ENCODE measurements at regions not wholly inside any gene's neighbourhood (a gene's known extent, or its start where the extent isn't known, plus 50 kb on each side); places are given as distances from the start of the nearest gene placed in this dataset.
"Not testable (repeated sequence)": the region's sequence is repeated elsewhere in the genome, so short reads cannot be mapped to it uniquely, and the experiment has no call there.

GRCh38 chr5:41995193-41995592 lies 70.1 kb downstream of the FBXO4 start:
- DNase-seq (ENCODE audit: low spot score): no peak

DNA sequence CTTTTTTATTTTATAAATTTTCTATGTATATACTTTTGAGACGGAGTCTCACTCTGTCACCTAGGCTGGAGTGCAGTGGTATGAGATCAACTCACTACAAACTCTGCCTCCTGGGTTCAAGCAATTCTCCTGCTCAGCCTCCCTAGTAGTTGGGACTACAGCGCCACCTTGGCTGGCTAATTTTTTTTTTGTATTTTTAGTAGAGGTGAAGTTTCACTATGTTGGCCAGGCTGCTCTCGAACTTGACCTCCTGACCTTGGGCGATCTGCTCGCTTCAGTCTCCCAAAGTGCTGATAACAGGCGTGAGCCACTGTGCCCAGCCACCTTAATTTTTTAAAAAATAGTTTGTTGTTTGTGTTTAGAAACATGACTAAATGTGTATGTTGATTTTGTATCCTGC lies 76.6 kb downstream of the FBXO4 start:
- DNase-seq (ENCODE audit: low spot score): no peak

GRCh38 chr5:42003852-42004251 lies 78.8 kb downstream of the FBXO4 start:
- DNase-seq (ENCODE audit: low spot score): not testable (repeated sequence)

DNA sequence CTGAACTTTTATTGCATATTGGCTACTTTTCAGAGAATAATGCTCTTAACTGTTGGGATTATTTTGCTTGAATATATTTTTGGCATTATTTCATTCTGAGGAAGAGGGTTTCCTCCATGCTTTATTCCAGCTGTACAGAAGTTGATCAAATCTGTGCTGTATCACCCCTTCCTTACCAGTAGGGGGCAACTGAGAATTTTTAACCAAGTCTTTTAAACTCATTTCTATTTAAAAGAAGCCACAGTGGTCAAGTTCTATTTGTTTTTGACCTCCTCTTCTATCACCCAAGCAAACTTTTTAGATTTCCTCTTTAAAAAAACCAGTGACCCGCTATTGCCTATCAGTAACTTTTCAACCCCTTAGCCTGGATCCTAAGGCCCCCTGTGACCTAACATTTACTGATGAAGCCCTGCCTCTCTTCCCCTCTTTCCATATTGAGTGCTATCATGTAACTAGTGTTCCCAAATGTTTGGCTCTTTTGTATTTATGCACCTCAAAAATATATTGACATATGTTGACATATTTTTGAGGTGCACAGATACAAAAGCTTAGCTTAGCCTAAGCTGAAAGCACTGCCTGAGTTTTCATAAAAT lies 80.6 kb downstream of the FBXO4 start:
- DNase-seq (ENCODE audit: low spot score): no peak

DNA sequence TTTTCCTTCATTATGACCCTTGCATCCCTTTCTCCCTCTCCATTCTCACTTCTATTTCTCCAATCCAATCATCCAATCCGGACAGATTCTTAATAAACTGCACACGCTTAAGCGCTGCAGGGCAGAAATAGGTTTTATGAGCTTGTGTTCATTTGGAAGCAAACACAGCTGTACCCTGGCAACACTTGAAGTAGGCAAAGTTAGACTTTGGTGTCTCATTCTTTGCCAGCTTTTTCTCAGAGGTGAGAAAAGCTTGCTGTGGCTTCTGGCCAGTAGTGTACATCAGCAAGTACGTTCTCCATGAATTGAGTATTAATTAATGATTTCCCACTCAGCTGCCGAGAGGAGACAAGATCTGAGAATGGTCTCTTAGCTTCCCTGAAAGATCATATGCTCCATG lies 88.5 kb downstream of the FBXO4 start:
- DNase-seq (ENCODE audit: low spot score): no peak

GRCh38 chr5:42015254-42015653 lies 90.2 kb downstream of the FBXO4 start:
- DNase-seq (ENCODE audit: low spot score): no peak

DNA sequence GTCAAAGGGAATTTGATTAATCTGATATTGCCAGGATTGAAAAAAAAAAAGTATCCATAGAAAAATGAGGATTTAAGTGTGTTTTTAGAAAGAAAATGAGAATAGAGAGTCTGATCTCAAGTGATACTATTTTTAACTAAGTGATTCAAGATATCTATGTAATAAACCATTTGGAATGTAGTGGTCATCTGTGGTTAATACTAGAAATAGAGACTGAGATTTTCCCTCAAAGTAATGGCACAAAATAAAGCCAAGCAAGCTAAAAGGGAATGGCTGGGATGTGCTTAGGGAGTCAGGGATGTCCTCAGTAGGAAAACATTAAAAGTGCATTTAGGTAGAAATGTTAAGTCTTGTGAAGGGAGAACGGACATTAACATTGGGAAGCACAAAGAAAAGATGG lies 90.6 kb downstream of the FBXO4 start:
- DNase-seq (ENCODE audit: low spot score): no peak

GRCh38 chr5:42020788-42021530 lies 95.9 kb downstream of the FBXO4 start:
- no peak for DNase-seq (ENCODE audit: low spot score)

DNA sequence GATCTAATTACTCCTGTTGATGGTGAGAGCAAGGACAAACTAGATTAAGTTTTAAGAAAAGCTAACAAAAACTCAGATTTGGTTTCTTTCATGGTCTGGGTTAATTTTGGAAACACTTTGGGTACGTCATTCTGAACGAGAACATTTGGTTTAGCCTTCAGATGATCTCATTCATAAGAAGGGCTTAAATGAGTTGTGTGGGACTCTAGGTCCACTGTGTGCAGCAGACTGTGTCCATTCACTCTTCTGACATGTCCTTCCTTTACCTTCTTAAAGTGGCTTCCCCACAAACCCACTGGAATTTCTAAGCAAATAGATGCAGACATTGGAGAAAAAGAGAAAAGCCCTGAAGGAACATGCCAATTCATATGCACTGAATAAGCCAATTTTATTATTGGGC lies 96.8 kb downstream of the FBXO4 start:
- no peak for DNase-seq (ENCODE audit: low spot score)

- DNase-seq (ENCODE audit: low spot score): no peak
Measured at GRCh38 chr5:42022383-42022972, 97.4 kb downstream of the FBXO4 start.

DNA sequence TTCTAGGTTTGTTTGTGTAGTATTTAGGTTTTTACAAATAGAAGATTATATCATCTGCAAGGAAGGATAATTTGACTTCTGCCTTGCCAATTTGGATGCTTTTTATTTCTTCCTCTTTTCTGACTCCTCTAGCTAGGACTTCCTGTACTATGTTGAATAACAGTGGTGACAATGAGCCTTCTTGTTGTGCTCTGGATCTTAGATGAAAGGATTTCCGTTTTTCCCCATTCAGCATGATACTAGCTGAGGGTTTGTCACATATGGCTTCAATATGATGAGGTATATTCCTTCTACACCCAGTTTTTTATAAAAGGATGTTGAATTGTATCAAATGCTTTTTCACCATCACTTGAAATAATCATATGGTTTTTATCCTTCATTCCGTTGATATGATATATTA lies 101.4 kb downstream of the FBXO4 start:
- no peak for DNase-seq (ENCODE audit: low spot score)

- DNase-seq (ENCODE audit: low spot score): no peak
Measured at GRCh38 chr5:42032137-42032536, 107.1 kb downstream of the FBXO4 start.

- DNase-seq (ENCODE audit: low spot score): no peak
Measured at GRCh38 chr5:42035526-42035925, 110.4 kb downstream of the FBXO4 start.

DNA sequence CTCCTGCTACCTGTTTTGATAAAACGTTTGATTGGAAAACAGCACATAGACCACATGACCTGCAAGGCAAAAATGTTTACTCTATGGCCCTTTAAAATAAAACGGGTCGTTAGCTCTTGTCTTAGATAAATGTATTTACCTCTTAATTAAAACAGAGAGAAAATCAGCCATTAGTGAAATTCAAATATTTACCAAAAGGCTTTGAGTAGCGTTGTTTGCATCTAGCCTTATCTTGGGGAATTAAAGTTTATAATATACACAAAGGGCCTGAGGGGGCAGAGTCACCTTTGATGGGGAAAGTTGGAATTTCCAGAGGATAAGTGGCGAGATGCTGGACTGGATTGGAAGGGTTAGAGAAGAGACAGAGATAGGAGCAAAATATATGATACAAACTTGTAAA lies 111.3 kb downstream of the FBXO4 start:
- DNase-seq (ENCODE audit: low spot score): no peak

GRCh38 chr5:42037379-42037932 lies 112.4 kb downstream of the FBXO4 start:
- DNase-seq (ENCODE audit: low spot score): no peak

DNA sequence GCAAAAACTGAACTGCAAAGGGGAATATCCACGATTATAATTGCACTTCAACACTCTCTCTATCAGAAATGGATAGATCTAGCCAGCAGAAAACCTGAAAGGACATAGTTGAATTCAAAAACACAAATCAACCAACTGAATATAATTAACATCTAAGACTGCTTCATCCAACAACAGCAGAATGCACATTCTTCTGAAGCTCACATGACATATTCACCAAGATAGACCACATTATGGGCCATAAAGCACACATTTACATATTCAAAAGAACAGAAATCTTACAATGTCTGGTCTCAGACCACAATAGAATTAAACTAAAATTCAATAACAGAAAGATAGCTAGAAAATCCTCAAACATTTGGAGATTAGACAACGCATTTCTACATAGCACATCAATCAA lies 118.3 kb downstream of the FBXO4 start:
- no peak for DNase-seq (ENCODE audit: low spot score)

DNA sequence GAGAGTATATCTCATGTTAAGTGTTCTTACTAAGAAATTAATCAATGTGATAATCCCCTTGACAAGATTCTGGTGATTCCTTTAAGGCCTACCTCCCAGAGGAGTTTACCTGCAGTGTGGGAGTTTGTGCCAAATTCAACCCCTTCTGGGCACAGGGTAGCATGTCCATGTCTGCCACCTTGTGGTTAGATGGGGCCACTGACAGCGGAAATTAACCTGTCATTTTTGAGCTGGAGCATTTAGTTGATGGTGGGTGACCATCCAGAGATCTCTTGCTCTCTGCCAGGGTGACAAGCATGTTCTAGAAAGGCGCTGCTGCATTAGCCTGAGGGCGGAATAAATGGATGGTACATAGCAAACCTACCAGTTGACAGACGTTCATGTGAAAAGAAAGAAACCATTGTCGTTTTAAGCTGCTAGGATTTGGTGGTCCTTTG lies 132.2 kb downstream of the FBXO4 start:
- peak; percentile 66 for DNase-seq (ENCODE audit: low spot score)

- DNase-seq (ENCODE audit: low spot score): no peak
Measured at GRCh38 chr5:42059291-42059690, 134.2 kb downstream of the FBXO4 start.

- DNase-seq (ENCODE audit: low spot score): no peak
Measured at GRCh38 chr5:42059778-42060464, 134.8 kb downstream of the FBXO4 start.

DNA sequence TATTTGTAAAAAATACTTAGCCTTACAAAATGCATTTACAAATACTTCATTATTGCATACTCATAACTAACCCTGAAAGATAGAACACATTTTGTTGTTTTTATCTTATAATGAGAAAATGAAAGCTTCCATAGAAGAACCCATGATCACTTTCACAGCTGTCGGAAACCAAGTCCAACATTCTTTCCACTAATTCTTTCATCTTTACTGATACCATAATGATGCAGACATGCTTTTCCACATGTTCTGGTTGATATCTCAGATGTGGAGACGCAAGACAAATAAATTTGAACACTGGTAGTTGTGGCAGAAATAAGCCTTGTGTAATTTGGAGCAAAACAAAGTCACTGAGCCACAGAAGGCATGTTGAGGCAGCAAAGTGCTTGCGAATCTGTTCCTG lies 136.0 kb downstream of the FBXO4 start:
- DNase-seq (ENCODE audit: low spot score): no peak

DNA sequence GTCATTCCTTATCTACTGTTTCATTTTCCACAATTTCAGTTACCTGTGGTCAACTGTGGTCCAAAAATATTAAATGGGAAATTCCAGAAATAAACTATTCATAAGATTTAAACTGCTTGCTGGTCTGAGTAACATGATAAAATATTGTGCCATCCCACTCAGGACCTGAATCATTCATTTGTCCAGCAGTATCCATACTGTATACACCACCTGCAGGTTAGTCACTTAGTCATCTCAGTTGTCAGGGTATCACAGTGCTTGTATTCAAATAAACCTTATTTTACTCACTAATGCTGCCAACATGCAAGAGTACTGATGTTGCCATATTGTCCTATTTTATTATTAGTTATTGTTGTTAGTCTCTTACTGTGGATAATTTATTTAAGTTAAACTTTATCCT lies 139.7 kb downstream of the FBXO4 start:
- DNase-seq (ENCODE audit: low spot score): no peak

- DNase-seq (ENCODE audit: low spot score): no peak
Measured at GRCh38 chr5:42066131-42066530, 141.1 kb downstream of the FBXO4 start.

DNA sequence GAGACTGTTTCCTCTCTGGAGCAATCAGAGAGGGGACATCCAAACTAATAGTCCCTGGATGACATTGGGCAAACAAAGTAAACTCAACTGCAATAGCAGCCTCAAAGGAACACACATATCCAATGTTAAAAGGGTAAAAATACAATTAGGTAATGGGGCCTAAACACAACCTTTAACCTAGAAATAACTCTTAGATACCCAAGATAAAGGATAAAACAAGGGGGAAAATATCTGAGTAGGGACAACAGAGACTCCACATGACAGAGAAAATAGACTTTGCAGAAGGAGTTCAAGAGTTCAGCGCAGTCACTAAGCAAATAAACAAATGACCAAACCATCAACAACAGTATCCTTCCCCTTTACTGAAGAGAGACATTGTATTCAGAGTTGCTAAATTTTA lies 149.3 kb downstream of the FBXO4 start:
- DNase-seq (ENCODE audit: low spot score): no peak

All from ecto neural progenitor cell (in vitro differentiated cells).